ENCODE measurements at regions not wholly inside any gene's neighbourhood (a gene's known extent, or its start where the extent isn't known, plus 50 kb on each side); places are given as distances from the start of the nearest gene placed in this dataset.

GRCh38 chr9:91150273-91150997 lies 211.3 kb downstream of the AUH start:
- FAIRE-seq (no peak), DNase-seq (ENCODE audit: insufficient read length, low spot score) (no peak)

- FAIRE-seq (no peak), DNase-seq (ENCODE audit: insufficient read length, low spot score) (no peak)
Measured at GRCh38 chr9:91150998-91151717, 210.6 kb downstream of the AUH start.

- DNase-seq (ENCODE audit: insufficient read length, low spot score) (no peak), FAIRE-seq (no peak)
Measured at GRCh38 chr9:91151718-91152095, 210.0 kb downstream of the AUH start.

GRCh38 chr9:91154686-91155085 lies 207.0 kb downstream of the AUH start:
- DNase-seq (ENCODE audit: insufficient read length, low spot score) (no peak), FAIRE-seq (no peak)

GRCh38 chr9:91155181-91155580 lies 206.5 kb downstream of the AUH start:
- FAIRE-seq (no peak), DNase-seq (ENCODE audit: insufficient read length, low spot score) (no peak)

DNA sequence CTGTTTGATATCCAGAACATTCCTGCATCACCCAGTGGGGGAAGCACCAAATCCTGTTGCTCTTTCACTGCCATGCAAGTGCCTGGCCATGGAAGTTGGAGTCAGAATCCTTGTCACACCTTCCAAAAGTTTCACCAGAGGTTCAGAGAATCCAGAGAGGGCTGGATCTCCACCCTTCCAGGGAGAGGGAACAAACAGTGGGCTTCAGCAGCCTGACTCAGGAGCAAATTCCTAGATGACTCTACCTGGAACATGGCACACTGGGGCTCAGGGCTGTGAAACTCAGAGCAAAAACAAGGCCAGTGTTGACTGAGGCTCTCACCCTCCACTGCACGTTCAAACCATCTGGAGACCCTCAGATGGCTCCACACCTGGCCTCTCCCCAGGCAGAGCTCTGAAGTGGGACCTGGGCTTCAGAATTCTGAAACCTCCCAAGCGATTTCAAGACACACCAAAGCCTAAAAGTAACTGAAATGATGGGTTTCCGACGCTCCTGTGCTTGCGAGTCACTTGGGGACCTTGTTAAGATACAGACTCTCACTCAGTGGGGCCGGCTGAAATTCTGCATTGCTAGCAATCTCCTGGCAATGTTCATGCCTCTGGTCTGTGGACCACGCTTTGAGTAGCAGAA lies 205.9 kb downstream of the AUH start:
- DNase-seq (ENCODE audit: insufficient read length, low spot score) (no peak), FAIRE-seq (no peak)

DNA sequence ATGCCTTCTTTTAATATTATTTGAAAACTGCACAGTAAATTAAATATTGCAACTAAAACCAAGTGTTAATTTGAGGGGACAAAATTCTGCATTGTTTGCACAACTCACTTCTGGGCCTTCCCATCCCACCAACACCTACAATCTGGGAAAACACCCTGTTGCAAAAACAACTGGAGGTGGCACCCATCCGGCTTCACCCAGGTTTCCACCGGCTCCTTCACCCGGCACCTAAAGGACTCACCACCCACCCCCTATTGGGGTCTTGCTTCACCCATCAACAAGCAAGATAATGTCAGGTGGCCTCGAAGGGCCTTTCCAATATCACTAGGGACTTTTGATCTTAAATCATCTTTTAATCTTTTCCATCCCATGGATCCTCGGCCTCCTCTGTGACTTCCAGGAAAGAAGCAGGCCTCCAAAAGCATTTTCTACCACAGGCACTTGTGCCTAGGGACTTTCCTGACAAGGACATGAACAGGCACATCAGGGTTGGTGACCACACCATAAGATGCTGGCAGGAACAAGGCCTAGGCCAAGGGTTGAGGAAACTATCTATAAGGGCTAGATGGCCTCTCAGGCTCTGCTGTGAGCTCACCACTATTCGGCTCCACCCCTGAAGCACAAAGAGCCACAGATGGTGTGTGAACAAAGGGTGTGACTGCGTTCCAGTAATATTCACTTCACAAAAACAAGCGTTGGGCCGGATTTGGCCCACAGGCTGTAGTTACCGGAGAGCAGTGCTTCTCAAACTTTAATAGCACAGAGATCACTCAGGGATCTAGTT lies 205.1 kb downstream of the AUH start:
- FAIRE-seq, result no peak
- DNase-seq (ENCODE audit: insufficient read length, low spot score), result no peak

- no peak for FAIRE-seq
- DNase-seq (ENCODE audit: insufficient read length, low spot score), result no peak
Measured at GRCh38 chr9:91157883-91158282, 203.8 kb downstream of the AUH start.

DNA sequence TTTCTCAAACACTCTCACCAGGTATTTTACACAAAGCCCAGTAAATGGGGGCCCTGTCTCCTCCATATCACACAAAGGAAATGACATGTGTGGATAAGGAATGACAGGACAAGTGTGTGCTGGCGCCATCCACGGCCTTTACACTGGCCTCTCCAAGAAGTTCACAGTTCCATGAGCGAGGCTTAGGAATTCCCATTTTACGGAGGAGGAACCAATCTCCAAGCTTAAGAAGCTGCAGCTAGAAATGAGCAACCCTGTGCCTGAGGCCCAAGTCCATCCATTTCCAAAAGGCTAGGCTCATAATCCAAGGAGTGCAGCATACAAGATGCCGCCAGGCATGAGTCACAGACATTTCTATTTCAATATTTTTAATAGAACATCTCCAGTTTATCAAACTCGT lies 203.4 kb downstream of the AUH start:
- FAIRE-seq (no peak), DNase-seq (ENCODE audit: insufficient read length, low spot score) (no peak)

DNA sequence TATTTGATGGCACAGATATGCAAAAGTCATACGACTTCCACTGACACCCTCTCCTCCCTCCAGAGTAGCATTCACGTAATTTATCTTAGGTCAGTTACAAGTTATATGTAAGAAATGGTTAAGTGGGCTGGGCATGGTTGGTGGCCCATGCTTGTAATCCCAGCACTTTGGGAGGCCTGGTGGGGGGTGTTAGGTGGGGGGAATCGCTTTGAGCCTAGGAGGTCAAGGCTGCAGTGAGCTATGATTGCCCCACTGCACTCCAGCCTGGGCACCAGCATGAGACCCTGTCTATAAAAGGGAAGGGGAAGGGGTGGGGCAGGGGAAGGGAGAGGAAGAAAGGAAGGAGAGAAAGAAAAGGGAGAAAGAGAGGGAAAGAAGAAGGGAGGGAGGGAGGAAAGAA lies 202.8 kb downstream of the AUH start:
- DNase-seq (ENCODE audit: insufficient read length, low spot score), result no peak
- FAIRE-seq, result no peak

- DNase-seq (ENCODE audit: insufficient read length, low spot score), result no peak
- no peak for FAIRE-seq
Measured at GRCh38 chr9:91159664-91160121, 202.0 kb downstream of the AUH start.

DNA sequence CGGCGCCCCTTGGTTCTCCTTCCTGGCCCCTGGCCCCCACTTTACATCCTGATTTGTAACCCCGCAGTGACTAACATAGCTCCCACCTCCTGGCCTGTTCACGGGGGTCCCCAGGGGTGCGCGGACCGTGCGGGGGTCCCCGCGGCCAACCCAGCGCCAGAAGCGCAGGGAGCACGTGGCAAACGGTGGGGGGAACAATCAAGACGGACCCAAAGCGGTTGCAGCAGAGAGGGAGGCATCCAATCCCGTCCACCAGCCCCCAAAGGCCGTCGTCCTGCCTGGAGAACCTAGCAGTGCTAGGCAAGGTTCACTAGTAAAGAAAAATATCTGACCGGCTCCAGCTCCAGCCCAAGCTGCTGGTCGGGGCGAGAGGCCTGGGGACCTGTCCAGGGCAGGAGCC lies 201.5 kb downstream of the AUH start:
- FAIRE-seq (no peak), DNase-seq (ENCODE audit: insufficient read length, low spot score) (no peak)

GRCh38 chr9:91160599-91161464 lies 200.9 kb downstream of the AUH start:
- no peak for FAIRE-seq
- no peak for DNase-seq (ENCODE audit: insufficient read length, low spot score)

GRCh38 chr9:91161465-91162300 lies 200.0 kb downstream of the AUH start:
- FAIRE-seq (no peak), DNase-seq (ENCODE audit: insufficient read length, low spot score) (no peak)

DNA sequence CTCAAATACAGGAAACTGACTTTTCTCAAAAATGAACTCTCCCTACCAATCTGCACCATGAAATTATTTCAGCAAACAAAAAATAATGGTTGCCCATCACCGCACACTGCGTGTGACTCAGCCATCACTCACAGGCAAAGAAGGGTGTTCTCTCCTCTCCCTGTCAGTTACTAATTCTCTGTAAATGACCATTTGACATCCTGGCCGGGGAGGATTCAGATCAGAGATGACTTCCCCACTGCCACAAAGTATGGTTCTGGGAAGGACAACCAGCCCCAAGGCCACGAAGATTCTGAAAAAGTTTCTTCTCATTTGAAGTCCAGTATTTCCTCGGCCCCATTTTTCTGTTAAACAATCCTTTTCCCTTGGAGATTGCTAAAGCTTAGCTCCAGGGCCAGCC lies 199.4 kb downstream of the AUH start:
- FAIRE-seq (no peak), DNase-seq (ENCODE audit: insufficient read length, low spot score) (no peak)

GRCh38 chr9:91162784-91163443 lies 198.8 kb downstream of the AUH start:
- FAIRE-seq, result no peak
- DNase-seq (ENCODE audit: insufficient read length, low spot score), result no peak

DNA sequence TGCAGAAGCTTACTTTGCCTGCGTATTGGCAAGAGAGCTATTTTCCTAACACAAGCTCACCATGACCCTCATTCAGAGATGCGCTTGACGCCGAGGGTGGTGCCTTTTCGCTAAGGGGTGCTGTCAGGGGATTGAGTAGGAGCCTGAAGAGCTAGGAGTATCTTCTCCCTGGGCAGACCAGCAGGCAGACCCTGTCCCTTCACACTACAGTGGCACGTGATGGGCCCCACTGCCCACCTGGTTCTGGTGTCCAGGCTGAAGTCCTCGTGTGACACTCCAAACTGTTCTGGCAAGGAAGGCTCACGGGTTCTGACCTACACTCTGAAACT lies 198.3 kb downstream of the AUH start:
- DNase-seq (ENCODE audit: insufficient read length, low spot score), result no peak
- FAIRE-seq, result no peak

- peak; percentile 28 for FAIRE-seq
Measured at GRCh38 chr9:91163773-91164471, 197.8 kb downstream of the AUH start.

More at GRCh38 chr9:91163773-91164471, 197.8 kb downstream of the AUH start:
- no peak for DNase-seq (ENCODE audit: insufficient read length, low spot score)
